Left kidney (tissue), 1 donor: ENCODE measurements at regions not wholly inside any gene's neighbourhood (a gene's known extent, or its start where the extent isn't known, plus 50 kb on each side); places are given as distances from the start of the nearest gene placed in this dataset.
"Not testable (repeated sequence)": the region's sequence is repeated elsewhere in the genome, so short reads cannot be mapped to it uniquely, and the experiment has no call there.

Experiments
- DNase-seq: peaks from one replicate; pipeline ENCODE4 v3.0.0-alpha.2; 2013

DNA sequence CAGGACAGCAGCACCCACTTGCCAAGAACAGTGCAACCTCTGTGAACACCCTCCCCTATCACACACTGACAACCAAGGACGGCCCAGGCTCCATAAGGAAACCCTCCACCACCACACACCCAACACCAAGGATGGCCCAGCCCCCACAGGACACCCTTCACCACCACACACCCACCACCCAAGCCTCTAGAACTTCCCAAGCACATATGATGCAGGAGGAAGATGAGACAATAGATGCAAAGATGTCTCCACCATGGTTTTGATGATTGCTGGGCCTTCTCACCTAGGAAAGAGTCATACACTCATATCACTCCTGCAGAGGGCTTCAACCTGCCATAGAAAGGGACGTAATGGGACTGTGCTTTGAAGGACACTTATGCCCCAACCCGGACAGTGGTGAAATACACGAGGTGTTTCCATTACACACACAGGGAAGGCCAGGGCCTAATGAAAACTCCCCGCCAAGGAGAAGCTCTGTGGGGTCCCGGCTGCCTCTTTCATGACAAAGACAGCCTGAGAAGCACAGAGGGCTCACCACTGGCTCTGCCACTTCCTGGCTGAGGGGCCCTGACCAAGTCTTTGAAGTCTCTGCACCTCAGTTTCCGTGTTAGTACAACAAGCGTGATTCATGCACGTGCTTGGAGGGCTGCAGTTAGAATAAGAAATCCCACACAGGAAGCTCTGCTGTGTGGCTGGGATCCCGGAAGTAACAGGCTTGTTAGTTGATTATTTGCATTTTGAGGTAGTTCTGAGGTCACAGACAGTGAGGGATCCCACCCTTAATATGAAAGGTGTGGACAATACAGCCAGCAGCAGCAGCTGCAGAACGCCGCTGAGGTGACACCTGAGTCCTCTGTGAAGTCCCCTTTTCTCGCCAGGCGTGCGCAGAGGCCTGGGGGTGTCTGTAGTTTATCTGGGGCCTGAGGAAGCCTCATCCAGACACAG lies 61.9 kb upstream of the ATP12A start:
- no peak for DNase-seq

DNA sequence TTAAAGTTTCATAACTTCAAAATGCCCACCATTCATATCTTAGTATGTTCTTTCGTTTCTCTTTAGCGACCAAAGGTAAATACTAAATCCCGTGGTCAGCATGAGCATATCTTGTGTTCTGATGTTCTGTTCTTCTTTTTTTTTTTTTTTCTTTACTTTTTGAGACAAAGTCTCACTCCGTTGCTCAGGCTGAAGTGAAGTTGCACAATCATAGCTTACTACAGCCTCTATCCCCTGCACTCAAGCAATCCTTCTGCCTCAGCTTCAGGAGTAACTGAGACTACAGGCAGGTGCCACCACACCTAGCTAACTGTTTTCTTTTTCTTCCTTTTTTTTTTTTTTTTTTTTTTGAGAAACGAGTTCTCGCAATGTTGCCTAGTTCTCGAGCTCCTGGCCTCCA lies 60.9 kb upstream of the ATP12A start:
- DNase-seq = no peak

DNA sequence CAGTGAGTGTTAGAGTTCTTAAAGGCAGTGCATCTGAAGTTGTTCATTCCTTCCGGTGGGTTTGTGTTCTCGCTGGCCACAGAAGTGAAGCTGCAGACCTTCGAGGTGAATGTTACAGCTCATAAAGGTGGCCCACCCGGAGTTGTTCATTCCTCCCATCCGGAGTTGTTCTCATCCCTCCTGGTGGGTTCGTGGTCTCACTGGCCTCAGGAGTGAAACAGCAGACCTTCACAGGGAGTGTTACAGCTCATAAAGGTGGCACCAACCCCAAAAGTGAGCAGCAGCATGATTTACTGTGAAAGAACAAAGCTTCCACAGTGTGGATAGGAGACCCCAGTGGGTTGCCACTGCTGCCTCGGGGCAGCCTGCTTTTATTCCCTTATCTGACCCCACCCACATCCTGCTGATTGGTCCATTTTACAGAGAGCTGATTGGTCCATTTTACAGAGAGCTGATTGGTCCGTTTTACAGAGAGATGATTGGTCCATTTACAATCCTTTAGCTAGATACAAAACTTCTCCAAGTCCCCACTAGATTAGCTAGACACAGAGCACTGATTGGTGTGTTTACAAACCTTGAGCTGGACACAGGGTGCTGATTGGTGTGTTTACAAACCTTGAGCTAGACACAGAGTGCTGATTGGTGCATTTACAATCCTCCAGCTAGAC lies 57.6 kb upstream of the ATP12A start:
- not testable (repeated sequence) for DNase-seq

DNA sequence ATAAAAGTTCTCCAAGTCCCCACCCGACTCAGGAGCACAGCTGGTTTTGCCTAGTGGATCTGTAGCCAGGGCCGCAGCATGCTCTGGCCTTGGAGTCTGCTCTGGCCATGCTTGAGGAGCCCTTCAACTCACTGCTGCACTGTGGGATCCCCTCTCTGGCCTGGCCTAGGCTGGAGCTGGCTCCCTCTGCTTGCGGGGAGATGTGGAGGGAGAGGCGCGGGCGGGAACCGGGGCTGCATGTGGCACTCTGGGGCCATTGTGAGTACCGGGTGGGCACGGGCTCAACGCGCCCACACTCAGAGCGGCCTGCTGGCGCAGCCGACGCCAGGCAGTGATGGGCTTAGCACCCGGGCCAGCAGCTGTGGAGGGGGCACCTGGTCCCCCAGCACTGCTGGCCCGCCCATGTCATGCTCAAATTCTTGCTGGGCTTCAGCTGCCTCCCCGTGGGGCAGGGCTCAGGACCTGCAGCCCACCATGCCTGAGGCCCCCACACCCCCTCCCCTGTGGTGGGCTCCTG lies 57.0 kb upstream of the ATP12A start:
- no peak for DNase-seq

DNA sequence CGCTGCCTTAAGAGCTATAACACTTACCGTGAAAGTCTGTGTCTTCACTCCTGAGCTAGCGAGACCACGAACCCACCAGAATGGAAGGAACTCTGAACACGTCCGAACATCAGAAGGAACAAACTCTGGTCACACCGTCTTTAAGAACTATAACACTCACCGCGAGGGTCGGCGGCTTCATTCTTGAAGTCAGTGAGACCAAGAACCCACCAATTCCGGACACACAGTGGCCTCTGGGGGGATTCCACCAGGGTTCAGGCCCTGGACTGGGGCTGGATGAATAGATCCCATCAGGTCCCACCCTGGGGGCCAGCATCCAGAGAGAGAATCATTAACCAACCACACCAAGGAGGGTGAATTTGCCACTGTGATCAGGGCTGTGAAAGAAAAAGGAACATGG lies 55.8 kb upstream of the ATP12A start:
- DNase-seq = no peak

DNA sequence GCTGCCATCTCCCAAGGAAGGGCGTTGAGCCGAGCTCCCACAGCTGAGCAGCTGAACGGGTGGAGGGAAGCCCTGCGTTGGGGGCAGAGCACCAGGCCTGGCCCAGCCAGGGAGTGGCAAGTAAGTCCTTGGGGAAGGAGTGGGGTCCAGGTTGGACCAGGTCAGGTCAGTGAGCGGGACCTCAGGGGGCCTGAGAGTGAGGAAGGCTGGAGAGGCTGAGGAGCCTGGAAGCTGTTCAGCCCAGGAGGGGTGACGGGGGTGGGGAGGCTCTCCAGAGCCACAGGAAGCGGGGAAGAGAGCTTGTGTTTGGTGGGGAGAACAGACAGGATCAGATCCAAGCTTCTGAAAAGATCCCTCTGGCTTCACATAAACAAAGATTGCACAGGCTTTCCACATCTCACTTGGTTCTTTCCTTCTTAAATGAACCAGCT lies 55.4 kb upstream of the ATP12A start:
- DNase-seq = peak; percentile 51

DNA sequence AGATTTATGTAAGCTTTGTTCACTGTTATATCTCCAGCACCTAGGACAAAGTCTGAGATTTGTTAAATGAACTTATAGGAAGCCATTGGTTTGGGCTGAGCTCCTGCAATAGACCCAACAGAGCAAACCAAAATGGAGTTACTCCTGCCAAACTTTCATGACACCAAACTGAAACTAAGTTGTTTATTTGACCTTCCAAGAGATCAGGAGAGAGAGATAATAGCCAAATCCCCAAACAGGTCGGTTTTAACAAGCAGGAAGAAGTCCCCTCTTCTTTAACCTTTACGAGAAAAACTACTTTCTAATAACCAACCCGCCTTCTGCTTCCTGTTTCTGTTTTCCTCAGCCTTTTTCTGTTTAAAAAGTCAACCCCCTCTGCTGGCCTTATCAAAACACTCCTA lies 54.9 kb upstream of the ATP12A start:
- no peak for DNase-seq

DNA sequence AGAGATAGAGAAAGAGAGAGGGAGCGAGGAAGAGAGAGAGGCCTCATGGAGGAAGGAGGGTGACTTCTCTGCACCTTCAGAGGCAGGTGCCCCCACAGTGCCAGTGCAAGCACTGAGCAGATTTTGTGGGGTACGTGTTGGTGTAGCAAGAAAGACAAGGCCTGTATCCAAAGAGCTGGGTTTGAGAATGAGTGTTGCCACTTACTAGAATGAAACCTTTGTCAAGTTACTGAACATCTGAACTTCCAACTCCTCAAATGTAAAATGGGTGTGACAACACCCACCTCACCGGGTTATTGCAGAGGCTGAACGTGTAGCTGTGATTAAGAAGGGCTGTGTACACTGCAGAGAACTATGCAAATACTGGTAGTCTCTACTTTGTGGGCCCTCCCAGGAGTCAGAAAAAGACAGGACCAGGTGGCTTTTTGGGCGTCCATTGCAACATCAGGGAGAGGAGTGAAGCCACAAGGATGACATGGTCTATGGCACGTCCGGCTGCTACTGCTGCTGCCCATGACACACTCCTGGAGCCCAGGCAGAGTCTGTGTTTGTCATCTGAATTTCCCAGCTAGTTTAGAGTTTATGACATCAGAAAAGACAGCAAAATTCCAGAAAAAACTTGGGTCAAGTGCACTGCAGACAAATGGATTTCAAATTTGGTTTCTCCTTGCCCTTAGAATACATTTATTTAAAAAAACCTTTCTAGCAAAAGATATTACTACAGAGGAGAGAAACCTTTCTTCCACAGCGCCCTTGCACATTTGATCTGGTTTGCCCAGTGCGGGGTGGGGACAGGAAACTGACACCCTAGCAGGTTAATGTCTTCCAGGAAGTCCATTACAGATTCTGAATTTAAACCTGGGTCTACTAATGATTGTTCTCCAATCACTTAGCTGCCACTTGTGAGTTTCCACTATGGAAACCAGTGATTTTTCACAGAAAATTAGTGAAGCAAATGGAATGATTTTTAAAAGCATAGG lies 54.0 kb upstream of the ATP12A start:
- DNase-seq = no peak

DNA sequence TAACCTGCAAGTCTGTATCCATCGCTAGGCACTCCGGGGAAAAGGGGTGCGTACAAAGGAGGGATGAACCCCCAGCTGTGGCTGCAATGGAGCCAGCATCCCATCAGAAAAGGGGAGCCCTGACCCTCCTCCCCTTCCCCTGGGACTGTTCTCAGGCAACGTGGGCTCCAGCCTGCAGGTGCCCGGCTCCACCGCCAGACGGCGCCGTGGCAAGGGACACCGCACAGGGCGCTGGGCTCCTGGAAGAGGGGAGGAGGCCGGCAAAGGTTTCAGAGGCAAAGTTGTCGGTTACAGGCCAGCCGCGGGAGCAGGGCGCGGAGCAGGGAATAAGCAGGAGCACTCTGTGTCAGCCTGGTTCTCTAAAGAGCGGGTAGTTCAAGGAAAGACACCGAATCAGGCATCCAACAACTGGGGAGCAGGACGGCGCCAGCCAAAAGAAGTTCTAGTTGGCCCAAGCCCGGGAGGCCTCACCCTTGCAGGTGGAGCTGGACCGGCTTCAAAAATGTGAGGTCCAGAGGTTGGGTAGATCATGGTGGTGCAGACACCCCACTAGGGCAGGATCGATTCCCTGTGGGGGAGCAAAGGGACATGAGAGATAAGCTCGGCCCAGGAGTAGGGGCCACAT lies 53.0 kb upstream of the ATP12A start:
- peak; percentile 33 for DNase-seq

DNA sequence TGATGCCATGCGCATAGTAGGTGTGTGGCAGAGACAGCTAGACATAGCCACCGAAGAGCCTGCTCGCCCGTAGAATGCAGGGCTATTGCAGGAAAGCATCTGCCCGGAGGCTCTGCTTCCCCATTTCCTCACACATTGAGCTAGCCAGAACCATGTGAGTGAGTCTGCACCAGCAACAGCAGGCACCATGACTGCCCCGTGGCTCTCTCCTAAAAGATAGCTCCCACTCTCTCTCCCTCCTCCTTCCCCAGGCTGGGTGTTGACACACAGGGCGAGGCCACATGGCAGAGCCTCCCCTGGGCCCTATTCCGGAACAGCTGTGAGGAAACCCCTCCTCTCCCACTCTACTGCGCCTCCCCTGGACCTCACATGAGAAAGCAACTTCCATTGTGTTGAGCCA lies 52.3 kb upstream of the ATP12A start:
- DNase-seq = no peak

DNA sequence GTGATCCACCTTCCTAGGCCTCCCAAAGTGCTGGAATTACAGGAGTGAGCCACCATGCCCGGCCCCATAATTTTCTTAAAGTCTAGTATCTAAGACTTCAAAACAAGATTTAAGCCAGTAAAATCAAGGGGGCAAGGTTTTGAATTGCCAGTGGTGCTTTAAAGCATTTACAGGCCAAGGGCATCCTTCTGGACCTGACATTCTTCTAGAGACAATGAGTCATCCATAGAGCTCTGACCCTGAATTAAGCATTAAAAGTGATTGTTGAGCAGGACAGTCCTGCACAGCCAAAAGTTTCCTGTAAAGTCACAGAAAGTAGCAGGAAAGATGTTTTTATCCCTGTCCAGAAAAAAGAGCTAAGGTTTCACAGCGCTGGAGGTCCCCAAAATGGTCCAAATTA lies 50.9 kb upstream of the ATP12A start:
- no peak for DNase-seq

DNA sequence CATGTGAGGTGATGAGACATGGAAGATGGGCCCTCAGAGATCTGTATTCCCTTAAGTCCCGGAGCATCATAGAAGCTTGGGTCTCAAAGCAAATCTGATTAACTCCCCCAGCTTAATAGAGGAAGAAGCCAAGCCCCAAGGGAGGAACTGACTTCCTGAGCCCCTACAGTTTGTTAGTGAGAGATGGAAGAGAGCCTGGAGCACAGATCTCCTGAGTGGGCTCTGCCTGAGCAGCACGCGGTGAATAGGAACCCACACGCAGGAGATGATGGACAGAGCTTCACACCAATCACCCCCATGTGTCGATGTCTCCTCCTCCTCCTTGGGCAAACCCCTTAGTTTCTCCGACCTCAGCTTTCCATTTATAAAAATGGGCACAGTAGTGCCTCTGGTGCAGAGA lies 50.1 kb upstream of the ATP12A start:
- no peak for DNase-seq
